CD4-positive, alpha-beta T cell treated with Interleukin-15 for 4 hours (primary cell): ENCODE measurements at regions not wholly inside any gene's neighbourhood (a gene's known extent, or its start where the extent isn't known, plus 50 kb on each side); places are given as distances from the start of the nearest gene placed in this dataset.
"Not testable (repeated sequence)": the region's sequence is repeated elsewhere in the genome, so short reads cannot be mapped to it uniquely, and the experiment has no call there.

Source experiments
- DNase-seq: peaks from one replicate; pipeline ENCODE4 v3.0.0-alpha.2; 2020; ENCODE audit warnings: low spot score

DNA sequence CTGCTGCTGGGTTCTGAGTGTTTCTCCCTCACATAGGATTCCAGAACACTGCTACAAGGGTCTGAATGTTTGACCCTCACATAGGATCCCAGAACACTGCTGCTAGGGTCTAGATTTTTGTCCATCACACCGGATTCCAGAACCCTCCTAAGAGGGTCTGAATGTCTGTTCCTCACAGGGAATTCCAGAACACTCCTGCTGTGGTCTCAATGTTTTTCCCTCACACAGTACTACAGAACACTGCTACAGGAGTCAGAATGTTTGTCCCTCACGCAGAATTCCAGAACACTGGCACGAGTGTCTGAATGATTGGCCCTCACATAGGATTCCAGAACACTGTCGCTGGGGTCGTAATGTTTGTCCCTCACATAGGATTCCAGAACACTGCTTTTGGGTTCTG, 221.6 kb downstream of the FOXD4L6 start:
- not testable (repeated sequence) for DNase-seq

DNA sequence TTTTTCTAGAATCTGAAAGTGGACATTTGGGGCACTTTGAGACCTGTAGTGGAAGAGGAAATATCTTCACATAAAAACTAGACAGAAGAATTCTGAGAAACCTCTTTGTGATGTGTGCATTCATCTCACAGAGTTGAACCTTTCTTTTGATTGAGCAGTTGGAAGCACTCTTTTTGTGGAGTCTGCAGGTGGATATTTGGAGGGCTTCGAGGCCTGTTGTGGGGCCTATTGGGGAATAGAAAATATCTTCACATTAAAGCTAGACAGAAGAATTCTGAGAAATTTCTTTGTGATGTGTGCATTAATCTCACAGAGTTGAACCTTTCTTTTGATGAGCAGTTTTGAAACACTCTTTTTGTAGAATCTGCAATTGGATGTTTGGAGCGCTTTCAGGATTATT, 236.2 kb downstream of the FOXD4L6 start:
- not testable (repeated sequence) for DNase-seq

DNA sequence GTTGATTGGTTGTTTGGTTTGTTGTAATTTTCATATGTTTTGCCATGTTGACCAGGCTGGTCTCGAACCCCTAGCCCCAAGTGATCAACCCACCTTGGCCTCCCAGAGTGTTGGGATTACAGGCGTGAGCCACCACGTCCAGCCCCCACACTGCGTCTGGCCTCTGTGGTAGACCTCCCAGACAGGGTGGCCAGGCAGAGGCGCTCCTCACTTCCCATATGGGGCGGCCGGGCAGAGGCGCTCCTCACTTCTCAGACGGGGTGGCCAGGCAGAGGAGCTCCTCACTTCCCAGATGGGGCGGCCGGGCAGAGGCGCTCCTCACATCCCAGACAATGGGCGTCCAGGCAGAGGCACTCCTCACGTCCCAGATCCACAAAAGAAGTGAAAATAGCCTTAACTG, 242.6 kb downstream of the FOXD4L6 start:
- DNase-seq = not testable (repeated sequence)

GRCh38 chr9:40884902-40885490, 243.5 kb downstream of the FOXD4L6 start:
- DNase-seq = not testable (repeated sequence)

DNA sequence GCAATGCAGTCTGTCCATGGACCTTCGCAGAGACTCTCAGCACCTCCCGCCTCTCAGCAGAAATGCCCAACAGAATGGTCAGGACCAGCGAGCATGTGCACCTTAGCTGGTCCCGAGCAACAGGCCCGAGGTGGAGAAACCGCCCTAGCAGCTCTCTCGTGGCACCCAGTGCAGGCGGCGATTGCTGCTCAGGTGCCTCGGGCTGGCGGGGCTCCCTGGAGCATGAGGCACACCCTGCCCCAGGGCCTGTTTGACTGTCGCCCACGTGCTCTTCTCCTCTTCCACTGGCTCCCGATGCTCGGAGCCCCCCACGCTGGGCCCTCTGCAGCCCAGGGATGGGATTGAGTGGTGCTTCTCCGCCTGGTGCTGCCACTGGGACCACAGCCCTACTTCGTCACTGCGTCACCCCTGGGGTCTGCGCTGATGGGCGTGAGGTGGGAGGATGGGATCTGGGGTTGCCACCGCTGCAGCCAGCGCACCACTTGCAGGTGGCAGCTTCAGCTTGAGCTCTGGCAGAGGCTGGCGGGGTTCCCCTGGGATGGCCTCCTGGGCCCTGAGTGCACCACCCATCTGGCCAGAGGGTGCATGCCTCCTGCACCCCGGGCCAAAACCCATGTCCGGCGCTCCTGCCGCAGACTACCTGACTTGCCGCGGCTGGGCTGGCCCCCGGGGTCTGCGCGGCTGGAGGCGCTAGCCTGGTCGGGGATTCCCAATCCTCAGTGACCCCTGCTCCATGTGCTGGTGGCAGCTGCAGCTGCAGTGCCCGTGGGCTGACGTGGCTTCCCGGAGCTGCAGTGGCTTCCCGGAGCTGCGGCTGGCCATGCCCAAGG, 244.2 kb downstream of the FOXD4L6 start:
- no peak for DNase-seq

GRCh38 chr9:40883423-40884071, 244.9 kb downstream of the FOXD4L6 start:
- not testable (repeated sequence) for DNase-seq

GRCh38 chr9:40873753-40874295, 254.7 kb downstream of the FOXD4L6 start:
- not testable (repeated sequence) for DNase-seq

DNA sequence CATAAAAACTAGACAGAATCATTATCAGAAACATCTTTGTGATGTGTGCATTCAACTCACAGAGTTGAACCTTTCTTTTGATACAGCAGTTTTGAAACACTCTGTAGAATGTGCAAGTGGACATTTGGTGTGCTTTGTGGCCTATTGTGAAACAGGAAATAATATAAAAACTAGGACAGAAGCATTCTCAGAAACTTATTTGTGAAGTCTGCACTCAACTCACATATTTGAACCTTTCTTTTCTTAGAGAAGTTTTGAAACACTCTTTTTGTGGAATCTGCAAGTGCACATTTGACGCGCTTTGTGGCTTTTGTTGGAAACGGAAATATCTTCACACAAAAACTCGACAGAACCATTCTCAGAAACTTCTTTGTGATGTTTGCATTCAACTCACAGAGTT, 260.0 kb downstream of the FOXD4L6 start:
- not testable (repeated sequence) for DNase-seq
